Hematopoietic multipotent progenitor cell treated with erythropoietin and hydrocortisone succinate and interleukin-3 and kit ligand, for 17 days (in vitro differentiated cells): ENCODE measurements at regions not wholly inside any gene's neighbourhood (a gene's known extent, or its start where the extent isn't known, plus 50 kb on each side); places are given as distances from the start of the nearest gene placed in this dataset.
A peak's percentile ranks its signal among the peaks of the same experiment; 100 is the strongest.

Experiments used
- DNase-seq: peaks from one replicate; pipeline ENCODE4 v3.0.0-alpha.2; 2015; ENCODE audit warnings: low spot score

DNA sequence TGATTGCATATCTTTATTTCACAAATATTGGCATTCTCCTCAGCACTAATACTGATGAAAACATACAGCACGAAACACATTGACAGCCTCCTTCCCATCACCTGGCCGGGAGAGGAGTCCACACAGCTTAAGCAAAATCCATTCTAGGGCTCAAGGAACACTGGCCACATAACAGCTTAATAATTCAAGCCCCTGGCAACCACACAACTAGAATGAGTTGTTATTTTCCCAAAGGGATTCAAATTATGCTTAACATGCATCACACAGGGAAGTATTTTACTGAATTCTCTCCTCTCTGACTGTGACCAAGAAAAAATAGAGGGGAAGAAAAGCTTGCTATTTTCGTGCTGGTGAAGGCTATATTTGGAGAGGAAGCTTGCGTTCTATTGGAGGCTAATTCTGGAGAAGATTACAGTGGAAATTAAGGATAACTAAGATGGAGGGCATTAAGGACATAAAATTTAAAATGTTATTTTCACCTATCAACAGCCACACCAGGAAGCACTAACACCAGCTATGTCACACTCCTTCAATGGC, 198.5 kb downstream of the ADGRG6 start:
- no peak for DNase-seq

DNA sequence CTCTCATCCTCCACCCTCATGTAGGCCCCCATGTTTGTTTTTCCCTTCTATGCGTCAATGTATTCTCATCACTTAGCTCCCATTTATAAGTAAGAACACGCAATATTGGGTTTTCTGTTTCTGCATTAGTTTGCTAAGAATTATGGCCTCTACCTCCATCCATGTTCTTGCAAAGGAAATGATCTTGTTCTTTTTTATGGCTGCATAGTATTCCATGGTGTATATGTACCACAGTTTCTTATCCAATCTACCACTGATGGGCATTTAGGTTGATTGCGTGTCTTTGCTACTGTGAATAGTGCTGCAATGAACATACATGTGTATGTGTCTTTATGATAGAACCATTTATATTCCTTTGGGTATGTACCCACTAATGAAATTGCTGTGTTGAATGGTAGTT, 200.0 kb downstream of the ADGRG6 start:
- no peak for DNase-seq

GRCh38 chr6:142507065-142507464, 205.3 kb downstream of the ADGRG6 start:
- DNase-seq = no peak

- DNase-seq = no peak
These were observed 208.4 kb downstream of the ADGRG6 start for GRCh38 chr6:142510211-142510610.

DNA sequence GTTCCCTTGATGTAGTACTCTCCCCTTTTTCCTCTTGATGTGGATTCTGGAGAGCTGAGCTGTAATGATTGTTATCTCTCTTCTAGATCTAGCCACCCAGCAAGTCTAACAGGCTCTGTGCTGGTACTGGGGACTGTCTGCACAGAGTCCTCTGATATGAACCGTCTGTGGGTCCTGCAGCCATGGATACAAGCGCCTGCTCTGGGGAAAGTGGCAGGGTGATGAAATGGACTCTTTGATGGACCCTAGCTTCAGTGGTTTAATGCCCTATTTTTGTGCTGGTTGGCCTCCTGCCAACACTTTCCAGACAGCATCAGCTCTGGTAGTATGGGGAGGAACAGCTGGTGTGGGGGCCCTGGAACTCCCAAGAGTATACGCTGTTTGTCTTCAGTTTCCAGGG, 216.3 kb downstream of the ADGRG6 start:
- DNase-seq = no peak

- no peak for DNase-seq
These were observed 217.0 kb downstream of the ADGRG6 start for GRCh38 chr6:142518761-142519160.

GRCh38 chr6:142521791-142522190, 220.0 kb downstream of the ADGRG6 start:
- no peak for DNase-seq

DNA sequence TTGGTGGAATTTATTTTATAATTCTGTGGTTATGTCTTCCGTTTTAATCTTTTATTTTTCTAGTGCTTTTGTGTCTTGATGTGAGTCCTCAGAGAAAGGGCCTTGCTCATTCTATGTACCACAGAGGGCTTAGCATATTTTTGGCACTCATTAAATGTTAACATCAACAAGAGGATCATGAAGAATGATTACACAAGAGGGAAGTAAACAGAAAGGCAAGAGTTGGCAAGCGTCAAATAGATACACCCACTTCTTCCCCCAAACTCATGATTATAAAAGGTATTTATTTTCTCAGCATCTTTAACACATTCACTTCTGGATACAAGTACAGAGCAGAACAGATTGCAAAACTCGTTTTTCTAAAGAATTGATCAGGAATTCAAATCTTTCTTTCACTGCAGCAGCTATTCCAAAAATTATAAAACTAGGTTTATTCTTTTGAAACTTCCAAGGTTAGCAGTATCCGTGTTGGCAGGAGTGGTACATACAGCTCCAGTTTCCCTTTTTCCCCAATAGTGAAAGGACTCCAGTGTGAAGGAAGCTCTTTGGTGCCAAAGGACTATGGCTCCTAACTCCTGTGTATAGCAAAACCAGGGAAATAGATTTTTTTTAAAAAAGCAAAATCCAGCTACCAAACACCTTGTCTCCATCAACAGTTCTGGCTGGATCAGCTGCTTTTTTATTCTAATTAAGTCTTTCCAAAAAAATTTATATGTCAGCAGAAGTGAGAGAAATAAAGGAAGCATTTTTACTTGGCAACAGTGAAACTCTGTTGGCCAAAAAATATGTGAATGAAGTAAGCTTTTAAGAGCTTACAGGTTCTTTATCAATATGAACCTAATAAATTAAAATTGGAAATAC, 221.9 kb downstream of the ADGRG6 start:
- no peak for DNase-seq

DNA sequence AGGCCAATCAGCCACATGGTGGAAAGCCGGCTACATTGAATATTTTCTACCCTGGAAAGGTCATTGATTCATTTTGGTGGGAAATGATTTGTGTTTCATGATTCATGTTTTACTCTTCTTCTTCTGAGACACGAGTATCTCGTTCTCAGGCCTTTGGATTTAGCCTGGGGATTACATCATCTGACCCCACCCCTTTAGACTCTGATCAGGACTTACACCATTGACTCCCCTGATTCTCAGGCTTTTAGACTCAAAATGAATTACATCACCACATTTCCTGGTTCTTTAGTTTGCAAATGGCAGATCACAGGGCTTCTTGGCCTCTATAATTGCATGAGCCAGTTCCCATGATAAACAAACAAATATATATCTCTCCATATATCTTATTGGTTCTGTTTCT, 228.8 kb downstream of the ADGRG6 start:
- no peak for DNase-seq

DNA sequence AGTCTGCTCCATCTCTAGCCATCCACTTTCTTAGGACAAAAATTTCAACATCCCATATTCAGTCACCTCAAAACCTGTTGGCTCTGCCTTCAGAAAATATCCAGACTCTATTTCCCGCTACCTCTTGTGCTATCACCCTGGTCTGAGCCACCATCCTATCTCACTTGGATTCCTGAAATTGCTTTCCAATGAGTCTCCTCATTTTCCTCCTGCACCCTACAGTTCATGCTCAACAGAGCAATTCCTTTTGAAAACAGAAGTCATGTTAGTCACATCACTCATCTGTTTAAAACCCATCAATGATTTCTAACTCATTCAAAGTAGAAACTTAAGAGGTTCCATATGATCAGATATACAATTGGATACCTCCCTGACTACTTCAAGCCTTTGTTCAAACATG, 229.9 kb downstream of the ADGRG6 start:
- no peak for DNase-seq

- no peak for DNase-seq
These were observed 232.3 kb downstream of the ADGRG6 start for GRCh38 chr6:142534076-142534475.

- DNase-seq = no peak
These were observed 232.7 kb downstream of the ADGRG6 start for GRCh38 chr6:142534484-142534883.

DNA sequence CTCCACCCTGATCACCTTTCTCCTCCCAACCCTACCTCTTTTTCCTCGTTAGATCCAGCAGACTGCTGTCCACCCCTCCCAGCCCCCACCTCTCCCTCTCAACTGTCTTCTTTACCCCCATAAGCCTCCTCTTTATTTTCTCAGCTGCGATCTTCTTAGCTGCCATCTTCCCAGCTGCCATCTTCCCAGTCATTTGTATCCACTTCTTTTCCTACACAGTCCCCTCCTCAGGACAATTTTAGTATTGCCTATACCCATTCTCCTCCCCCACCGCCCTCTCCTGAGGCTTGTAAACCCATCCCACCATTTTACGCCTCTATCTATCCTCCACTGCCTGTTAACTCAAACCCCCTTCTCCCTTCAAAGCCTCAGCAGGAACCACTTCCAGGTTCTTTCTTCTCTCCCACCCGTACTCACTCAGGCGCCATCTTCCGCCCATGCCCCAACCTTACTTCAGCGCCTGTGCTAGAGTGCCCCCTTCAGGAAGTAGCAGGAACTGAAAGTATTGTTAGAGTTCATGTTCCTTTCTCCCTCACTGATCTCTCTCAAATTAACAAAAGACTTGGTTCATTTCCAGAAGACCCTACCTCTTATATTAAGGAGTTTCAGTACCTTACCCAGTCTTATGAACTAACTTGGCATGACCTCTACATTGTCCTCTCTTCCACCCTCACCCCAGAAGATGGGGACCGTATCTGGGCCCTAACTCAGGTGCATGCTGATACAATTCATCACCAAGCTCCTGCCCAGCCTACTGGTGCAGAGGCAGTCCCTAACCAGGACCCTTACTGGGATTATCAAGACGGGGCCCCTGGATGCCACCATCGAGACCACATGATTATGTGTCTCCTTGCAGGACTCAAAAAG, 236.0 kb downstream of the ADGRG6 start:
- DNase-seq = peak; percentile 8

DNA sequence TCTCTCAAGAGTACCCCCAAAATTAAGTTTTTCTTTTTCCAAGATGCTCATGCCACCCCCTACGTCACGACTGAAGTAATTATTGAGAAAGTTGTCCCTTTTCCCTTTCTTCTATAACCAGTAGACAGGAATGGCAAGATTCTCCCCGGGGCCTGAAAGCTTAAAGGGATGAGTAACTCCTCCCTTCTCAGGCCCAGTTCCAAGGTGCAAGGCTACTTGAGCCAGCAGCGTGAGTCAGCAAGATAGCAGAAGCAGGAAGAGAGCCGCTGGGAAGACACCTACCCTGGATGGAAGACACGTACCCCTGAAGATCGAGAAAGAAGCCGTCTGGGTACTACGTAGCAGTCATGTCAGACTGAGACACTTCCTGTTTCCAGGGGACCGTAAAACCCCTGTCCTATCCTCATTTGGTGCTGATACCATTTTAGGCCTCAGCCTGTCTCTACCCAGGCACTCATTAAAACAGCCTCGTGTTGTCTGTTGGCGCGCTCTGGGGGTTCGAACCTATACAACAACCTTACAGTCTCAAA, 241.0 kb downstream of the ADGRG6 start:
- DNase-seq = no peak

GRCh38 chr6:142543606-142544005, 241.8 kb downstream of the ADGRG6 start:
- no peak for DNase-seq

- no peak for DNase-seq
These were observed 242.5 kb downstream of the ADGRG6 start for GRCh38 chr6:142544199-142544838.

DNA sequence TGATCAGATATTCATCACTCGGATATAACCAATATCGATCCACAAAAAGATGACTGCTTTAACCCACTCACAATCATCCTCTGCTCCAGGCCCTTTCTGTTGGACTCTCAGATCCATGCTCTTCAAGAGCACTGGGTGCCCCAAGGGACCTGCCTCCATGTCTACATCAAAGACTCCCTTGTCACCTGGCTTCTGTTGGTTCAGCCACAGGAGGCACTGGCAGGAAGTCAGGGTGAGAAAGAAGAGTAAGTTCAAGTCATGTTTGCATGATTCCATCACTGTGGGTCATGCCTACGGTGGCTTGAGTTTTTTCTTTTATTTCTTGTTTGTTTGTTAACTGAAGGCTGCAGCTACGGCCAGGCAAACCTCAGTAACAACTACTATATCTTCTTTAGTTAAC, 243.3 kb downstream of the ADGRG6 start:
- no peak for DNase-seq

DNA sequence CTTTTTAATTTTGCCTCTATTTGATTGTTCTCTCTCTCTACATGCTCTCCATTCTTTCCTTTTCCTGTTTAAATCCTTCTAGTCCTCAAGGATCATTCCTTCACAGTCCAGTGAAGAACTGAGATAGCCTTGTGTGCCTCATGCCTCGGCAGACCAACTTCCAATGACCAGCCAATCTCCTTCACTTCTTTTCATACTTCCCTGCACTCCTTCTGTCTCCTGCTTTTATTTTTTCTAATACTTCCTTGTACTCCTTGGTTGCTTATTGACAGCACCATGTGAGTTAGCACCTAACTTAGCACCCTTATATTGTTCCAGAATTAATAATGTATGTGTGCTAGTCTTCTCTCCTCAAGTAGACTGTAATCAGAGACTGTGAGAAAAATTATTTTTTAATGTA, 246.8 kb downstream of the ADGRG6 start:
- no peak for DNase-seq

DNA sequence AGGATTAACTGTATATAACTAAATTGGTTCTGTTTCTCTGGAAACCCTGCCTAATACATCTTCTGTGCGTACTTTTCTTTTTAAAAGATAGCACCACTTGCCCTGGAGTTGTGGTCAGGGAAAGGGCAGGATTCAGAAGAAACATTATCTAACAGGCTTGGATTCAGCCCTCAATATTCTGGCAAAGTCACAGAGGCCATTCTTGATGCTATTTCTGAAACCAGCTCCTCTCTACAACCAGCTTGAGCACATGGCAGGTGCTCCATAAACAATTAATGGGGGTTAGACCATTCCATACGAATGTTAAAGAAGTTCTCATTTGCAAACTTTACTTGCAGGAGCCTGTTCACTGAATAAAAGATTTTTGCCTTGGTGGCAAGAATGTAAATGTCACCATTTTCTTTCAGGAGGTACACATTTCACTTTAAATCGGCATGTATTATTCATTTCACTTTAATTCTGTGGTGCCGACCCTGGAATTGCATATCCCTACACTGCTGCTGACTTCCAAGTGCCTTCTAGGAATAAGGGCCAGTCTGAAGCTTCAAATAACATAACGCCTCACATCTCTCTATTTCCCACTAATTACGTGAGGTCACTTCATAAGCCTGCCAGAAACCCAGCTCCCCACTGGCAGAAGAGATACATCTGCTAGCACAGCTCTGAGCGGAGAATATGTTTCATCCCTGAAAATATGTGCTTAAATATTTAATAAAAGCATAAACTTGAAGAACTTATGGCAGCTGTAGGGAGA, 248.7 kb downstream of the ADGRG6 start:
- DNase-seq = no peak

- DNase-seq = no peak
These were observed 249.5 kb downstream of the ADGRG6 start for GRCh38 chr6:142551274-142551811.

DNA sequence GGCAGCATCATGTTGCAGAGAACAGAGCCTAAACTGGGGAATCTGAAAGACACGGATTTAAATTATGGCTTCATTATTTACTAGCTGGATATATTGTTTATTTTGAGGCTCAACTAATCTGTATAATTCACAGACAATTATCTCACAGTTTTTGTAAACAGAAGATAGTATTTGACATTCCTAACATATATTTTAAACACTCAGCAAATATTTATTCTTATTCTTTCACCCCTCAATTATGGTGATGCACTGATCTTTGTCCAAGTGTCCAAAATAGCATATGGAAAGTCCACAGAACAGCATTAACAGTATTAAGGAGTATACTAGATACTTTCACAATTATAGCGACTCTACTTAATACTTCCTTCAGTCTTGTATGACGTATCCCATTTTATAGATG, 257.0 kb downstream of the ADGRG6 start:
- no peak for DNase-seq
